ENCODE measurements at regions not wholly inside any gene's neighbourhood (a gene's known extent, or its start where the extent isn't known, plus 50 kb on each side); places are given as distances from the start of the nearest gene placed in this dataset.

GRCh38 chr18:52208646-52209045 lies 131.4 kb upstream of the DCC start:
- POLR2A ChIA-PET = no interaction called here
- CTCF ChIA-PET (ENCODE audit: low intra/inter-chr PET ratio, low total read pairs) = no interaction called here
- H4K20me1 ChIP-seq (ENCODE audit: insufficient read depth, low read length) = no peaks in the 10 kb centered on the region
- no peak for ATAC-seq
- no peak overlapping the region for H3K4me2 ChIP-seq (ENCODE audit: low read depth, low read length)
- TF ChIP-seq NFYC (CRISPR knock-in tag; IDR thresholded peaks at IDR 0.05) (no peak), ZNF496 (CRISPR knock-in tag; IDR thresholded peaks at IDR 0.05; ENCODE audit: insufficient replicate concordance) (no peak), MZF1 (CRISPR knock-in tag; IDR thresholded peaks at IDR 0.05; ENCODE audit: borderline replicate concordance) (no peak), SETDB1 (CRISPR knock-in tag; IDR thresholded peaks at IDR 0.05; ENCODE audit: borderline replicate concordance) (no peak), ZNF280B (CRISPR knock-in tag; IDR thresholded peaks at IDR 0.05; ENCODE audit: borderline replicate concordance) (no peak), BRF2 (CRISPR knock-in tag; IDR thresholded peaks at IDR 0.05) (no peak), TIGD3 (CRISPR knock-in tag; IDR thresholded peaks at IDR 0.05; ENCODE audit: borderline replicate concordance) (no peak), ZNF333 (CRISPR knock-in tag; IDR thresholded peaks at IDR 0.05; ENCODE audit: borderline replicate concordance) (no peak), NFIC (IDR thresholded peaks at IDR 0.05; ENCODE audit: low read length) (no peak), IRF9 (CRISPR knock-in tag; IDR thresholded peaks at IDR 0.05; ENCODE audit: borderline replicate concordance) (no peak), SAP130 (CRISPR knock-in tag; IDR thresholded peaks at IDR 0.05; ENCODE audit: low read depth) (no peak), ZSCAN25 (CRISPR knock-in tag; IDR thresholded peaks at IDR 0.05) (no peak), KDM5B (CRISPR knock-in tag; IDR thresholded peaks at IDR 0.05; ENCODE audit: borderline replicate concordance) (no peak), TSC22D2 (CRISPR knock-in tag; IDR thresholded peaks at IDR 0.05; ENCODE audit: borderline replicate concordance) (no peak), ZNF766 (CRISPR knock-in tag; IDR thresholded peaks at IDR 0.05; ENCODE audit: borderline replicate concordance) (no peak), ZNF782 (CRISPR knock-in tag; IDR thresholded peaks at IDR 0.05; ENCODE audit: borderline replicate concordance) (no peak), ZNF746 (CRISPR knock-in tag; IDR thresholded peaks at IDR 0.05) (no peak), RBAK (CRISPR knock-in tag; IDR thresholded peaks at IDR 0.05) (no peak), FOSL2 (CRISPR knock-in tag; IDR thresholded peaks at IDR 0.05) (no peak)
- no peak for FAIRE-seq
- no peaks in the 10 kb centered on the region for H3K9me3 ChIP-seq (ENCODE audit: low read length)
- no peak overlapping the region for H3K27ac ChIP-seq (ENCODE audit: extremely low read length, insufficient read depth, low read length)
- BruUV-seq (replicated peaks) = no TSS peak
- H3K9ac ChIP-seq (ENCODE audit: insufficient read depth, low read depth, low read length) = no peak overlapping the region
- in situ Hi-C loops (cut with HindIII; ENCODE audit: extremely low pct_ligation_motif_present, low pct_unique_long_range_greater_than_20kb) (no loop called here), intact Hi-C loops (cut with micrococcal nuclease; ENCODE audit: unreplicated experiment) (no loop called here)
- no peaks in the 10 kb centered on the region for H3K27me3 ChIP-seq (ENCODE audit: control insufficient read depth in 1 of 2, insufficient read depth in 2 of 2, low read length in 2 of 2)
- no peaks in the 10 kb centered on the region for H3K79me2 ChIP-seq (ENCODE audit: insufficient read depth, low read length)
- WGBS (ENCODE audit: low lambda C conversion rate) = 52% methylated on average over 3 of the region's 3 CpGs
- H3K4me3 ChIP-seq (replicated peaks in 1 of 3; ENCODE audit: insufficient read depth in 1 of 3, low read depth in 2 of 3, low read length in 3 of 3) = no peak overlapping the region
- no peaks in the 10 kb centered on the region for H3K36me3 ChIP-seq (replicated peaks in 1 of 2; ENCODE audit: control insufficient read depth in 1 of 2, insufficient read depth in 2 of 2, low read length in 2 of 2)
- H3K4me1 ChIP-seq (ENCODE audit: insufficient read depth, low read length) = no peaks in the 10 kb centered on the region
- DNase-seq (ENCODE audit: low spot score) = no peak
- no peak overlapping the region for H2AFZ ChIP-seq (ENCODE audit: low read length)

Measured in HepG2 (cell line).